Vagina (tissue), 2 donors: ENCODE measurements at regions not wholly inside any gene's neighbourhood (a gene's known extent, or its start where the extent isn't known, plus 50 kb on each side); places are given as distances from the start of the nearest gene placed in this dataset.
"Not testable (repeated sequence)": the region's sequence is repeated elsewhere in the genome, so short reads cannot be mapped to it uniquely, and the experiment has no call there.

ENCODE experiments used
- DNase-seq, 2 donors: peaks; one replicate each; pipeline ENCODE4 v3.0.0-alpha.2; 2017; ENCODE audit errors: extremely low spot score in 2 of 2
- H3K27ac ChIP-seq: fragments of 200-600 bp; sonication (generic); one replicate; pipeline ENCODE4 v1.5.1; 2019
- H3K27me3 ChIP-seq: fragments of 200-600 bp; sonication (generic); one replicate; pipeline ENCODE4 v1.5.1; 2019
- H3K36me3 ChIP-seq, 2 donors: fragments of 200-600 bp; sonication (generic); one replicate each; pipeline ENCODE4 v1.5.1; 2017 to 2019
- H3K4me1 ChIP-seq: fragments of 200-600 bp; sonication (generic); one replicate; pipeline ENCODE4 v1.5.1; 2019
- H3K4me3 ChIP-seq, 2 donors: fragments of 200-600 bp; sonication (generic); 1 replicate in 1 of 2; 2 replicates in 1 of 2; pipeline ENCODE4 v1.5.1; 2016 to 2019
- H3K9me3 ChIP-seq: fragments of 200-600 bp; sonication (generic); one replicate; pipeline ENCODE4 v1.5.1; 2019
- CTCF ChIP-seq, 3 experiments: fragments of 450-650 bp in 2 of 3; fragments of 200-600 bp in 1 of 3; sonication (generic) in 1 of 3; IDR thresholded peaks; one replicate each; pipeline ENCODE4 v1.5.1; 2017 to 2019; ENCODE audit warnings: antibody characterized with exemption in 3 of 3, mild to moderate bottlenecking in 2 of 3, moderate library complexity in 2 of 3
- POLR2A ChIP-seq, 2 donors: fragments of 450-650 bp; IDR thresholded peaks; one replicate each; pipeline ENCODE4 v1.6.1; 2017; ENCODE audit warnings: antibody characterized with exemption in 2 of 2, mild to moderate bottlenecking in 2 of 2, moderate library complexity in 2 of 2
- POLR2AphosphoS5 ChIP-seq, 2 donors: sonication (generic); formaldehyde crosslinking; IDR thresholded peaks; one replicate each; pipeline ENCODE4 v1.9.0; 2017; ENCODE audit warnings: antibody characterized with exemption in 2 of 2, mild to moderate bottlenecking in 2 of 2, low read depth in 1 of 2; ENCODE audit not compliant: insufficient read depth in 1 of 2
- intact Hi-C: fragments of 100-400 bp; cut with DNase I; formaldehyde crosslinking; loops from one replicate; pipeline ENCODE4 v1.15.1; 2023

- no peaks in the 10 kb centered on the region for H3K27me3 ChIP-seq
- no peak for DNase-seq
- H3K36me3 ChIP-seq, result no peaks in the 10 kb centered on the region
- no peak overlapping the region for H3K27ac ChIP-seq
- H3K9me3 ChIP-seq, result no peaks in the 10 kb centered on the region
- intact Hi-C loops, result no loop called here
- H3K4me1 ChIP-seq, result no peaks in the 10 kb centered on the region
- no peak overlapping the region for H3K4me3 ChIP-seq
- TF ChIP-seq POLR2A (IDR thresholded peaks at IDR 0.05), result no peak
- no peak for TF ChIP-seq POLR2AphosphoS5 (IDR thresholded peaks at IDR 0.05; ENCODE audit: insufficient read depth in 1 of 2, low read depth in 1 of 2)
- TF ChIP-seq CTCF (IDR thresholded peaks at IDR 0.05), result no peak
These were observed 174.3 kb upstream of the FAT3 start for GRCh38 chr11:92050305-92050704.

GRCh38 chr11:92048415-92048814 is 176.2 kb upstream of the FAT3 start:
- H3K4me3 ChIP-seq, result no peak overlapping the region
- intact Hi-C loops, result no loop called here
- TF ChIP-seq POLR2AphosphoS5 (IDR thresholded peaks at IDR 0.05; ENCODE audit: insufficient read depth in 1 of 2, low read depth in 1 of 2), result no peak
- no peak for TF ChIP-seq POLR2A (IDR thresholded peaks at IDR 0.05)
- no peak for TF ChIP-seq CTCF (IDR thresholded peaks at IDR 0.05)

GRCh38 chr11:92046103-92046502 is 178.5 kb upstream of the FAT3 start:
- intact Hi-C loops, result no loop called here
- no peak for TF ChIP-seq CTCF (IDR thresholded peaks at IDR 0.05)
- TF ChIP-seq POLR2AphosphoS5 (IDR thresholded peaks at IDR 0.05; ENCODE audit: insufficient read depth in 1 of 2, low read depth in 1 of 2), result no peak
- no peak for TF ChIP-seq POLR2A (IDR thresholded peaks at IDR 0.05)

More at GRCh38 chr11:92048415-92048814, 176.2 kb upstream of the FAT3 start:
- H3K27ac ChIP-seq, result no peak overlapping the region
- no peak for DNase-seq
- H3K9me3 ChIP-seq, result no peaks in the 10 kb centered on the region
- H3K4me1 ChIP-seq, result no peaks in the 10 kb centered on the region
- H3K27me3 ChIP-seq, result no peaks in the 10 kb centered on the region
- H3K36me3 ChIP-seq, result no peaks in the 10 kb centered on the region

GRCh38 chr11:92045301-92045700 is 179.3 kb upstream of the FAT3 start:
- no peak for DNase-seq
- Histone ChIP-seq H3K4me1 (no peaks in the 10 kb centered on the region), H3K27ac (no peak overlapping the region), H3K27me3 (no peaks in the 10 kb centered on the region), H3K36me3 (no peaks in the 10 kb centered on the region), H3K9me3 (no peaks in the 10 kb centered on the region), H3K4me3 (no peak overlapping the region)
- intact Hi-C loops, result no loop called here
- TF ChIP-seq POLR2A (IDR thresholded peaks at IDR 0.05), result no peak
- no peak for TF ChIP-seq CTCF (IDR thresholded peaks at IDR 0.05)
- TF ChIP-seq POLR2AphosphoS5 (IDR thresholded peaks at IDR 0.05; ENCODE audit: insufficient read depth in 1 of 2, low read depth in 1 of 2), result no peak

More at GRCh38 chr11:92046103-92046502, 178.5 kb upstream of the FAT3 start:
- DNase-seq, result no peak
- H3K9me3 ChIP-seq, result no peaks in the 10 kb centered on the region
- H3K4me3 ChIP-seq, result no peak overlapping the region
- no peaks in the 10 kb centered on the region for H3K36me3 ChIP-seq
- H3K27ac ChIP-seq, result no peak overlapping the region
- H3K27me3 ChIP-seq, result no peaks in the 10 kb centered on the region
- H3K4me1 ChIP-seq, result no peaks in the 10 kb centered on the region

GRCh38 chr11:92035488-92035887 is 189.1 kb upstream of the FAT3 start:
- Histone ChIP-seq H3K9me3 (no peaks in the 10 kb centered on the region), H3K4me3 (no peak overlapping the region), H3K27me3 (no peaks in the 10 kb centered on the region), H3K27ac (no peak overlapping the region), H3K36me3 (no peaks in the 10 kb centered on the region), H3K4me1 (no peaks in the 10 kb centered on the region)
- intact Hi-C loops, result loop anchor here (10.0 kb wide), 1 partner anchor 1989 kb away; the partner anchor contains the start of gene HEPHL1
- TF ChIP-seq POLR2A (IDR thresholded peaks at IDR 0.05) (no peak), POLR2AphosphoS5 (IDR thresholded peaks at IDR 0.05; ENCODE audit: insufficient read depth in 1 of 2, low read depth in 1 of 2) (no peak), CTCF (IDR thresholded peaks at IDR 0.05) (no peak)
- DNase-seq, result no peak

- H3K27ac ChIP-seq, H3K27me3 ChIP-seq, H3K4me1 ChIP-seq, H3K9me3 ChIP-seq, H3K36me3 ChIP-seq, H3K4me3 ChIP-seq, DNase-seq, intact Hi-C loops: not testable (repeated sequence)
These were observed 197.5 kb upstream of the FAT3 start for GRCh38 chr11:92027136-92027535.
